Suppressor macrophage treated with lipopolysaccharide for 4 hours (primary cell): ENCODE measurements at regions not wholly inside any gene's neighbourhood (a gene's known extent, or its start where the extent isn't known, plus 50 kb on each side); places are given as distances from the start of the nearest gene placed in this dataset.
"Not testable (repeated sequence)": the region's sequence is repeated elsewhere in the genome, so short reads cannot be mapped to it uniquely, and the experiment has no call there.

ENCODE experiments used
- DNase-seq: peaks from one replicate; pipeline ENCODE4 v3.0.0-alpha.2; 2020

GRCh38 chr9:41606961-41607547, 417.9 kb upstream of the ZNG1F start:
- DNase-seq = not testable (repeated sequence)

GRCh38 chr9:41565572-41565971, 376.5 kb upstream of the ZNG1F start:
- not testable (repeated sequence) for DNase-seq
